ENCODE measurements at regions not wholly inside any gene's neighbourhood (a gene's known extent, or its start where the extent isn't known, plus 50 kb on each side); places are given as distances from the start of the nearest gene placed in this dataset.

DNA sequence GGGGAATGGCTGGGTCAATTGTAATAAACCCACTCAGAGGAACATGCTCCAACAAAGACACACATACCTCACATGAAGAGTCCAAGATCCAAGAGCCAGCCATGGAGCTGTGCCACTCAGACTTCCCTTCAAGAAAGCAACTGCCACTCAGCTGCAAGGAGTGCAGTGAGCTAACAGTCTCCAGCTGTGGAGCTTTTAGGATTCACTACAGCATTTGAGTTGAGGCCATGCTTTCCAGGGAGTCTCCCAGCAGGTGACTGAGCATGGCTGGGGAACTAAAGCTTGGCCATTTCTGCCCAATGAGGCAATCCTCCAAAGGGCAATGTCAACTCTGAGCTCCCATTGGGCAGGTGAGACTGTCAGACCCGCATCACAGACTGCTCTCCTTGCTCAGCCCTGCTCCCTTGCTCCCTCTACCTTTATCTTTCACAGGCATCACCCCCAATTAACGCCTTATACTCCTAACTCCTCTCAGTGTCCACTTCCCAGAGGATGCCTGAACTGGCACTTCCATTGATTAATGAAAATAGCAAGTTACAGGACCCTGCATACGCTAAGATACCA lies 165.3 kb upstream of the CTNNB1 start:
- TF ChIP-seq, protein P1, sequence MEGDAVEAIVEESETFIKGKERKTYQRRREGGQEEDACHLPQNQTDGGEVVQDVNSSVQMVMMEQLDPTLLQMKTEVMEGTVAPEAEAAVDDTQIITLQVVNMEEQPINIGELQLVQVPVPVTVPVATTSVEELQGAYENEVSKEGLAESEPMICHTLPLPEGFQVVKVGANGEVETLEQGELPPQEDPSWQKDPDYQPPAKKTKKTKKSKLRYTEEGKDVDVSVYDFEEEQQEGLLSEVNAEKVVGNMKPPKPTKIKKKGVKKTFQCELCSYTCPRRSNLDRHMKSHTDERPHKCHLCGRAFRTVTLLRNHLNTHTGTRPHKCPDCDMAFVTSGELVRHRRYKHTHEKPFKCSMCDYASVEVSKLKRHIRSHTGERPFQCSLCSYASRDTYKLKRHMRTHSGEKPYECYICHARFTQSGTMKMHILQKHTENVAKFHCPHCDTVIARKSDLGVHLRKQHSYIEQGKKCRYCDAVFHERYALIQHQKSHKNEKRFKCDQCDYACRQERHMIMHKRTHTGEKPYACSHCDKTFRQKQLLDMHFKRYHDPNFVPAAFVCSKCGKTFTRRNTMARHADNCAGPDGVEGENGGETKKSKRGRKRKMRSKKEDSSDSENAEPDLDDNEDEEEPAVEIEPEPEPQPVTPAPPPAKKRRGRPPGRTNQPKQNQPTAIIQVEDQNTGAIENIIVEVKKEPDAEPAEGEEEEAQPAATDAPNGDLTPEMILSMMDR (IDR thresholded peaks at IDR 0.05; ENCODE audit: insufficient read depth, low read depth, low read length) = no peak
- no peak for TF ChIP-seq EZH2 (IDR thresholded peaks at IDR 0.05; ENCODE audit: insufficient read depth, low read length)
